ENCODE measurements at regions not wholly inside any gene's neighbourhood (a gene's known extent, or its start where the extent isn't known, plus 50 kb on each side); places are given as distances from the start of the nearest gene placed in this dataset.
"Not testable (repeated sequence)": the region's sequence is repeated elsewhere in the genome, so short reads cannot be mapped to it uniquely, and the experiment has no call there.

GRCh38 chr5:57979671-57980070 lies 480.2 kb downstream of the PLK2 start:
- no peak for DNase-seq (ENCODE audit: low spot score)
- TF ChIP-seq, protein P1, sequence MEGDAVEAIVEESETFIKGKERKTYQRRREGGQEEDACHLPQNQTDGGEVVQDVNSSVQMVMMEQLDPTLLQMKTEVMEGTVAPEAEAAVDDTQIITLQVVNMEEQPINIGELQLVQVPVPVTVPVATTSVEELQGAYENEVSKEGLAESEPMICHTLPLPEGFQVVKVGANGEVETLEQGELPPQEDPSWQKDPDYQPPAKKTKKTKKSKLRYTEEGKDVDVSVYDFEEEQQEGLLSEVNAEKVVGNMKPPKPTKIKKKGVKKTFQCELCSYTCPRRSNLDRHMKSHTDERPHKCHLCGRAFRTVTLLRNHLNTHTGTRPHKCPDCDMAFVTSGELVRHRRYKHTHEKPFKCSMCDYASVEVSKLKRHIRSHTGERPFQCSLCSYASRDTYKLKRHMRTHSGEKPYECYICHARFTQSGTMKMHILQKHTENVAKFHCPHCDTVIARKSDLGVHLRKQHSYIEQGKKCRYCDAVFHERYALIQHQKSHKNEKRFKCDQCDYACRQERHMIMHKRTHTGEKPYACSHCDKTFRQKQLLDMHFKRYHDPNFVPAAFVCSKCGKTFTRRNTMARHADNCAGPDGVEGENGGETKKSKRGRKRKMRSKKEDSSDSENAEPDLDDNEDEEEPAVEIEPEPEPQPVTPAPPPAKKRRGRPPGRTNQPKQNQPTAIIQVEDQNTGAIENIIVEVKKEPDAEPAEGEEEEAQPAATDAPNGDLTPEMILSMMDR (IDR thresholded peaks at IDR 0.05; ENCODE audit: extremely low read depth, missing control alignments): no peak

GRCh38 chr5:57976506-57976905 lies 483.4 kb downstream of the PLK2 start:
- DNase-seq (ENCODE audit: low spot score): no peak
- TF ChIP-seq, protein P1 (IDR thresholded peaks at IDR 0.05; ENCODE audit: extremely low read depth, missing control alignments): no peak

DNA sequence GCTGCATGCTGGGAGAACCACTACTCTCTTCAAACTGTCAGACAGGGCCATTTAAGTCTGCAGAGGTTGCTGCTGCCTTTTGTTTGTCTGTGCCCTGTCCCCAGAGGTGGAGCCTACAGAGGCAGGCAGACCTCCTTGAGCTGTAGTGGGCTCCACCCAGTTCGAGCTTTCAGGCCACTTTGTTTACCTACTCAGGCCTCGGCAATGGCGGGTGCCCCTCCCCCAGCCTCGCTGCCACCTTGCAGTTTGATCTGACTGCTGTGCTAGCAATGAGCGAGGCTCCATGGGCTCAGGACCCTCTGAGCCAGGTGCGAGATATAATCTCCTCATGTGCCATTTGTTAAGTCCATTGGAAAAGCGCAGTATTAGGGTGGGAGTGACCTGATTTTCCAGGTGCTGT lies 487.8 kb downstream of the PLK2 start:
- not testable (repeated sequence) for DNase-seq (ENCODE audit: low spot score)

GRCh38 chr5:57960569-57960968 lies 478.0 kb upstream of the ACTBL2 start:
- TF ChIP-seq, protein P1 (IDR thresholded peaks at IDR 0.05; ENCODE audit: extremely low read depth, missing control alignments): no peak
- DNase-seq (ENCODE audit: low spot score): no peak

DNA sequence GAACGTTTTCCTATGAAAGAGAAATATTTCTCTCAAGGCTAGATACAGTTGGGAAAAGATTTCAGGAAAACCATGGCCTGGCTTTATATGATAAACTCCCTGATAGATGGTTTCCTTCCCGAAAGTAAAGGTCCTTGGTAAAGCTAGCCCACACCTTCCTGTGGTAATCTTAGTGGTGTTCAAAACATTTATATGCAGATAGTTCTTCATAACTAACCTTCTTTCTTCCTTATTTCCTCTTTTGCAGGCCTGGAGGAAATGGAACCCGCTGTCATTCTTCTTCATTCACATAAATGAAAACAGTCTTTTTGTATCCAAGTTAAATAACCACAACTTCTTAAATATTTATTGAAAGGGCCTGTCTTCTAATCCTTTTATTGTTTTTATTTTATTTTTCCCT lies 474.0 kb upstream of the ACTBL2 start:
- TF ChIP-seq, protein P1 (IDR thresholded peaks at IDR 0.05; ENCODE audit: extremely low read depth, missing control alignments): no peak
- no peak for DNase-seq (ENCODE audit: low spot score)

DNA sequence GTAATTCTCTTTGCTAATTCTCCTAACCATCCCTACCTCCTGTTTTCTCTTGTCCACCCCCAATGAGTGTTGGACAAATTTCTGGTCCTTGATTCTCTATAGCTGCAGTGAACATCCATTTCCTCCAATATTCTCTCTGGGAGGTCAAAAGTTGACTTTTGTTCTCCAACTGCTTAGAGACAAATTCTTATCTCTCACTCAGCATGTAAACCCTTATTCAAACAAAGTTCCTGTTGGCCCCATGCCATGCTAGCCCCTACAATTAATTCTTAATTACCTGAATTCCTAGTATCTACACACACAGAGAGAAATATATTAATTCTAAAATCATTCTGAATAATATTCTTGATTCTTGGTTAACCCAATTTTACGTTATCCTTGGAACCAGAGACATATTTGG lies 472.9 kb upstream of the ACTBL2 start:
- DNase-seq (ENCODE audit: low spot score): no peak

GRCh38 chr5:57953792-57954191 lies 471.2 kb upstream of the ACTBL2 start:
- no peak for DNase-seq (ENCODE audit: low spot score)
- TF ChIP-seq, protein P1 (IDR thresholded peaks at IDR 0.05; ENCODE audit: extremely low read depth, missing control alignments): no peak

More for the DNA sequence above, 472.9 kb upstream of the ACTBL2 start:
- TF ChIP-seq, protein P1 (IDR thresholded peaks at IDR 0.05; ENCODE audit: extremely low read depth, missing control alignments): no peak

- DNase-seq (ENCODE audit: low spot score): no peak
- TF ChIP-seq, protein P1 (IDR thresholded peaks at IDR 0.05; ENCODE audit: extremely low read depth, missing control alignments): no peak
Measured at GRCh38 chr5:57950616-57951228, 468.1 kb upstream of the ACTBL2 start.

Measured in GM20000 (cell line).